ENCODE measurements at regions not wholly inside any gene's neighbourhood (a gene's known extent, or its start where the extent isn't known, plus 50 kb on each side); places are given as distances from the start of the nearest gene placed in this dataset.

- H3K4me3 Mint-ChIP-seq (ENCODE audit: unreplicated experiment) = no peak overlapping the region
- no peak for TF ChIP-seq CTCF (IDR thresholded peaks at IDR 0.05; ENCODE audit: partially characterized antibody, unreplicated experiment)
- peaks cover under 1% of the 10 kb centered on the region for H3K36me3 Mint-ChIP-seq (ENCODE audit: unreplicated experiment)
- H3K27ac Mint-ChIP-seq (ENCODE audit: unreplicated experiment) = no peak overlapping the region
- no peak for DNase-seq
- peaks cover 6% of the 10 kb centered on the region for H3K9me3 Mint-ChIP-seq (ENCODE audit: unreplicated experiment)
- H3K27me3 Mint-ChIP-seq (ENCODE audit: unreplicated experiment) = no peaks in the 10 kb centered on the region
- peaks cover 9% of the 10 kb centered on the region for H3K4me1 Mint-ChIP-seq (ENCODE audit: low read depth, unreplicated experiment)
Measured at GRCh38 chr18:70674896-70675295, 386.1 kb downstream of the SOCS6 start.

- H3K9me3 Mint-ChIP-seq (ENCODE audit: unreplicated experiment) = peaks cover 6% of the 10 kb centered on the region
- DNase-seq = no peak
- H3K27me3 Mint-ChIP-seq (ENCODE audit: unreplicated experiment) = no peaks in the 10 kb centered on the region
- H3K27ac Mint-ChIP-seq (ENCODE audit: unreplicated experiment) = no peak overlapping the region
- peaks cover 4% of the 10 kb centered on the region for H3K36me3 Mint-ChIP-seq (ENCODE audit: unreplicated experiment)
- peaks cover 9% of the 10 kb centered on the region for H3K4me1 Mint-ChIP-seq (ENCODE audit: low read depth, unreplicated experiment)
- TF ChIP-seq CTCF (IDR thresholded peaks at IDR 0.05; ENCODE audit: partially characterized antibody, unreplicated experiment) = no peak
- H3K4me3 Mint-ChIP-seq (ENCODE audit: unreplicated experiment) = no peak overlapping the region
Measured at GRCh38 chr18:70673831-70674230, 385.0 kb downstream of the SOCS6 start.

- TF ChIP-seq CTCF (IDR thresholded peaks at IDR 0.05; ENCODE audit: partially characterized antibody, unreplicated experiment) = no peak
- H3K27me3 Mint-ChIP-seq (ENCODE audit: unreplicated experiment) = no peaks in the 10 kb centered on the region
- H3K4me1 Mint-ChIP-seq (ENCODE audit: low read depth, unreplicated experiment) = peaks cover 9% of the 10 kb centered on the region
- H3K9me3 Mint-ChIP-seq (ENCODE audit: unreplicated experiment) = peaks cover 8% of the 10 kb centered on the region
- peak overlapping the region; percentile 40 for H3K27ac Mint-ChIP-seq (ENCODE audit: unreplicated experiment)
- peaks cover 4% of the 10 kb centered on the region for H3K36me3 Mint-ChIP-seq (ENCODE audit: unreplicated experiment)
- H3K4me3 Mint-ChIP-seq (ENCODE audit: unreplicated experiment) = no peak overlapping the region
- no peak for DNase-seq
Measured at GRCh38 chr18:70672581-70672980, 383.7 kb downstream of the SOCS6 start.

GRCh38 chr18:70671889-70672565 lies 383.2 kb downstream of the SOCS6 start:
- DNase-seq = no peak

More at GRCh38 chr18:70671889-70672565, 383.2 kb downstream of the SOCS6 start:
- H3K4me1 Mint-ChIP-seq (ENCODE audit: low read depth, unreplicated experiment) = peaks cover 9% of the 10 kb centered on the region
- H3K36me3 Mint-ChIP-seq (ENCODE audit: unreplicated experiment) = peaks cover 4% of the 10 kb centered on the region
- TF ChIP-seq CTCF (IDR thresholded peaks at IDR 0.05; ENCODE audit: partially characterized antibody, unreplicated experiment) = no peak
- no peaks in the 10 kb centered on the region for H3K27me3 Mint-ChIP-seq (ENCODE audit: unreplicated experiment)
- peak overlapping the region; percentile 40 for H3K27ac Mint-ChIP-seq (ENCODE audit: unreplicated experiment)
- H3K4me3 Mint-ChIP-seq (ENCODE audit: unreplicated experiment) = no peak overlapping the region
- peaks cover 8% of the 10 kb centered on the region for H3K9me3 Mint-ChIP-seq (ENCODE audit: unreplicated experiment)
